Fibroblast of lung (primary cell): ENCODE measurements at regions not wholly inside any gene's neighbourhood (a gene's known extent, or its start where the extent isn't known, plus 50 kb on each side); places are given as distances from the start of the nearest gene placed in this dataset.
A peak's percentile ranks its signal among the peaks of the same experiment; 100 is the strongest.

Experiments
- DNase-seq, 2 donors: peaks; one replicate each; pipeline versions ENCODE4 v3.0.0 to v3.0.0-alpha.2; 2010; ENCODE audit warnings: low read depth in 2 of 2
- H2AFZ ChIP-seq: 2 replicates; pipeline ENCODE4 v1.5.1; 2012; ENCODE audit warnings: low read length, control low read depth, inconsistent platforms
- H3K27ac ChIP-seq: 2 replicates; pipeline ENCODE4 v1.5.1; 2011; ENCODE audit warnings: low read length, control low read depth; ENCODE audit not compliant: insufficient read depth
- H3K27me3 ChIP-seq: 2 replicates; pipeline ENCODE4 v1.5.1; 2011; ENCODE audit warnings: mild to moderate bottlenecking, low read length; ENCODE audit not compliant: control insufficient read depth, insufficient read depth
- H3K36me3 ChIP-seq: 2 replicates; pipeline ENCODE4 v1.5.1; 2011; ENCODE audit warnings: low read length; ENCODE audit not compliant: control insufficient read depth, insufficient read depth
- H3K4me1 ChIP-seq: 2 replicates; pipeline ENCODE4 v1.5.1; 2011; ENCODE audit warnings: low read length; ENCODE audit not compliant: control insufficient read depth, insufficient read depth; ENCODE audit errors: extremely low read depth
- H3K4me2 ChIP-seq: 2 replicates; pipeline ENCODE4 v1.5.1; 2011; ENCODE audit warnings: low read length, control low read depth; ENCODE audit not compliant: insufficient read depth; ENCODE audit errors: extremely low read depth
- H3K4me3 ChIP-seq, 4 experiments: fragments of 200-600 bp in 1 of 4; sonication (generic) in 1 of 4; replicated peaks in 1 of 4; 2 replicates each; pipeline ENCODE4 v1.5.1; 2011 to 2016; ENCODE audit warnings: low read length in 4 of 4, low read depth in 3 of 4, mild to moderate bottlenecking in 3 of 4, control low read depth in 2 of 4, inconsistent platforms in 1 of 4, mixed read lengths in 1 of 4; ENCODE audit not compliant: insufficient read depth in 1 of 4; ENCODE audit errors: control extremely low read depth in 1 of 4
- H3K79me2 ChIP-seq: 2 replicates; pipeline ENCODE4 v1.5.1; 2012; ENCODE audit warnings: mild to moderate bottlenecking, low read length, inconsistent platforms; ENCODE audit not compliant: control insufficient read depth, insufficient read depth
- H3K9ac ChIP-seq: 2 replicates; pipeline ENCODE4 v1.5.1; 2011; ENCODE audit warnings: mild to moderate bottlenecking, low read length, control low read depth; ENCODE audit not compliant: insufficient read depth
- H3K9me3 ChIP-seq: 2 replicates; pipeline ENCODE4 v1.5.1; 2012; ENCODE audit warnings: low read depth, low read length; ENCODE audit not compliant: control insufficient read depth, insufficient read depth
- H4K20me1 ChIP-seq: 2 replicates; pipeline ENCODE4 v1.5.1; 2011; ENCODE audit warnings: low read length; ENCODE audit not compliant: control insufficient read depth, insufficient read depth; ENCODE audit errors: extremely low read depth
- CTCF ChIP-seq, 2 donors: IDR thresholded peaks in 1 of 2; conservative IDR thresholded peaks in 1 of 2; 1 replicate in 1 of 2; 2 replicates in 1 of 2; pipeline ENCODE4 v1.5.1; 2011 to 2012; ENCODE audit warnings: low read length in 2 of 2, control low read depth in 1 of 2, inconsistent platforms in 1 of 2, low read depth in 1 of 2, mild to moderate bottlenecking in 1 of 2
- EZH2 ChIP-seq: IDR thresholded peaks from 2 replicates; pipeline ENCODE4 v1.5.1; 2012; ENCODE audit warnings: low read length, control low read depth, mild to moderate bottlenecking; ENCODE audit errors: missing control alignments

DNA sequence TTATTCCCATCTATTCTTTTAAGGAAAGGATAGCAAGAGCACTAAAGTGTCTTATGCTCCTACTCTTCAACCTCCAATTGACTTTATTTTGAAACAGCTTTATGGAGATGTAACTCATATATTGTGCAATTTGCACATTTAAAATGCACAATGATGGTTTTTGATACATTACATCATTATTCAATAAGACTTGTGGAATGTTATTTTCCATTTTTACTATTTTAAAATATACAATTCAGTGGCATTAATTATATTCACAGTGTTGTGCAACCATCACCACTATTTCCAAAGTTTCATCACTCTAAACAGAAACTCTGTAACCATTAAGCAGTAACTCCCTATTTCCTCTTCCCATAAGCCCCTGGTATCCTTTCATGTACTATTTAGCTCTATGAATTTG lies 489.8 kb downstream of the NEBL start:
- Histone ChIP-seq H3K27ac (no peak overlapping the region), H3K9me3 (no peaks in the 10 kb centered on the region), H3K4me1 (no peaks in the 10 kb centered on the region), H3K4me2 (no peak overlapping the region), H4K20me1 (no peaks in the 10 kb centered on the region), H3K27me3 (no peaks in the 10 kb centered on the region), H3K9ac (no peak overlapping the region), H3K36me3 (no peaks in the 10 kb centered on the region), H3K4me3 (no peak overlapping the region), H3K79me2 (no peaks in the 10 kb centered on the region), H2AFZ (no peak overlapping the region)
- DNase-seq, result peak in 1 of 2 donors; percentile 72
- TF ChIP-seq CTCF (conservative IDR thresholded peaks at IDR 0.05 in 1 of 2, IDR thresholded peaks at IDR 0.05 in 1 of 2; ENCODE audit: low read depth in 1 of 2, low read length in 2 of 2) (no peak), EZH2 (no peak)

DNA sequence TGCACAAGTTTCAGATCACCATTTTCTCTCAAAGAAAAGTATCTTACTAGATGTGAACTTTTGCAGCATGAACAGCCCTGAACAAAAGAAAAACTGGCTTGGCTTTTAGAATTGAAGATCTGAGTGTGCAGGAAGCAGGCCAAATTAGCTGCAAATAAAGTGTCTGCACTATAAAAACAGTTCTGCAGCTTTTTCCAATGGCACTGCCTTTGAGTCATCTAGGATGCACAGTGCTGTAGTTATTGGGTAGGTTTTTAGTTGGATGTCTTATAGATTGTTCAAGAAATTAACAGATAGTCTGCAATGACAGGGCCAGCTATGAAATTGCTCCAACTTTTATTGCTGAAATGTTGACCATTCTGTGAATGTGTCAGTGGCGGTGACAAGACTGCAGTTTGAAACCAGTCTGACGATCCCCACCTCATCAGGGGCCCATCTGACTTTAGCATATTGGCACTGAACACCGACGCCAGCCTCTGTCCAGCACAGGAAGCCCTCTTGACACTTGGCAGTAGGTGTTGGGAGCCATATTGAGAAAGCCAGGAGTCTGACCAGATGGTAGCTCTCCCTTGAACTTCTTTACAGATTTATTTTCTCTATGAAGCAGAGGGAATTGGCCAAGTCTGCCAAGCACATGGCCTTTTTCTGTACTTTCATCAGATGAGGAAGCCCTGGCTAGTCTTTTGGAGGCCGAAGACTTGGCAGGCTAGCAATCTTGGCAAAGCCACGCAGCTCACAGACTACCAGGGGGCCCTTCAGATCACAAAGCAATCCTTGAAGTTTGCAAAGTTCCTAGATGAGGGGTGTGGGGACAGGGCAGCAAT lies 490.6 kb downstream of the NEBL start:
- H2AFZ ChIP-seq, result no peak overlapping the region
- peak in 1 of 2 donors; percentile 63 for DNase-seq
- H3K27ac ChIP-seq, result no peak overlapping the region

GRCh38 chr10:20405761-20406160 lies 491.4 kb downstream of the NEBL start:
- H3K9ac ChIP-seq, result no peak overlapping the region
- no peaks in the 10 kb centered on the region for H3K9me3 ChIP-seq
- H3K4me3 ChIP-seq, result no peak overlapping the region
- H3K27ac ChIP-seq, result no peak overlapping the region
- no peak for TF ChIP-seq CTCF (conservative IDR thresholded peaks at IDR 0.05 in 1 of 2, IDR thresholded peaks at IDR 0.05 in 1 of 2; ENCODE audit: low read depth in 1 of 2, low read length in 2 of 2)
- no peak for TF ChIP-seq EZH2
- H3K4me2 ChIP-seq, result no peak overlapping the region
- no peaks in the 10 kb centered on the region for H4K20me1 ChIP-seq
- no peaks in the 10 kb centered on the region for H3K27me3 ChIP-seq
- H3K4me1 ChIP-seq, result no peaks in the 10 kb centered on the region
- H2AFZ ChIP-seq, result no peak overlapping the region
- H3K36me3 ChIP-seq, result no peaks in the 10 kb centered on the region
- no peaks in the 10 kb centered on the region for H3K79me2 ChIP-seq
- DNase-seq, result no peak

More for the DNA sequence above, 490.6 kb downstream of the NEBL start:
- no peaks in the 10 kb centered on the region for H3K79me2 ChIP-seq
- H3K27me3 ChIP-seq, result no peaks in the 10 kb centered on the region
- no peaks in the 10 kb centered on the region for H3K9me3 ChIP-seq
- H3K4me2 ChIP-seq, result no peak overlapping the region
- H3K4me3 ChIP-seq, result no peak overlapping the region
- no peak overlapping the region for H3K9ac ChIP-seq
- H4K20me1 ChIP-seq, result no peaks in the 10 kb centered on the region
- TF ChIP-seq CTCF (conservative IDR thresholded peaks at IDR 0.05 in 1 of 2, IDR thresholded peaks at IDR 0.05 in 1 of 2; ENCODE audit: low read depth in 1 of 2, low read length in 2 of 2) (no peak), EZH2 (no peak)
- no peaks in the 10 kb centered on the region for H3K36me3 ChIP-seq
- no peaks in the 10 kb centered on the region for H3K4me1 ChIP-seq
